ENCODE measurements at regions not wholly inside any gene's neighbourhood (a gene's known extent, or its start where the extent isn't known, plus 50 kb on each side); places are given as distances from the start of the nearest gene placed in this dataset.

- no peak overlapping the region for H3K9ac ChIP-seq (ENCODE audit: low read length)
- no peaks in the 10 kb centered on the region for H3F3A ChIP-seq (ENCODE audit: insufficient read depth, low read length, poor library complexity, severe bottlenecking)
- H3K79me2 ChIP-seq (replicated peaks; ENCODE audit: insufficient read depth, low read length) = no peaks in the 10 kb centered on the region
- H3K4me2 ChIP-seq (ENCODE audit: low read length) = no peak overlapping the region
- no peaks in the 10 kb centered on the region for H3K9me3 ChIP-seq (ENCODE audit: low read length)
- no peak overlapping the region for H3K27ac ChIP-seq (ENCODE audit: low read length)
- H3K9me2 ChIP-seq (ENCODE audit: insufficient read depth, low read length) = no peaks in the 10 kb centered on the region
- H3K36me3 ChIP-seq (ENCODE audit: insufficient read depth, low read length) = no peaks in the 10 kb centered on the region
- H3K4me3 ChIP-seq (ENCODE audit: low read length) = no peak overlapping the region
- no peaks in the 10 kb centered on the region for H4K20me1 ChIP-seq (ENCODE audit: insufficient read depth)
- no peak overlapping the region for H2AFZ ChIP-seq (ENCODE audit: low read depth, low read length)
- H3K27me3 ChIP-seq (ENCODE audit: insufficient read depth, low read depth, low read length) = no peaks in the 10 kb centered on the region
- no peak for TF ChIP-seq TAF1 (IDR thresholded peaks at IDR 0.05; ENCODE audit: low read depth)
- TF ChIP-seq REST (IDR thresholded peaks at IDR 0.05; ENCODE audit: borderline replicate concordance) = no peak
- TF ChIP-seq EZH2 (IDR thresholded peaks at IDR 0.05; ENCODE audit: borderline replicate concordance, insufficient read depth, low read length, poor library complexity, severe bottlenecking) = no peak
- TF ChIP-seq MXI1 (conservative IDR thresholded peaks at IDR 0.05; ENCODE audit: poor library complexity, severe bottlenecking) = no peak
- no peak for TF ChIP-seq POLR2AphosphoS5 (IDR thresholded peaks at IDR 0.05)
- no peak for TF ChIP-seq SMC3 (conservative IDR thresholded peaks at IDR 0.05; ENCODE audit: poor library complexity)
- TF ChIP-seq RAD21 (conservative IDR thresholded peaks at IDR 0.05) = no peak
- no peak for TF ChIP-seq EP300 (conservative IDR thresholded peaks at IDR 0.05; ENCODE audit: poor library complexity, severe bottlenecking)
- TF ChIP-seq, protein P1, sequence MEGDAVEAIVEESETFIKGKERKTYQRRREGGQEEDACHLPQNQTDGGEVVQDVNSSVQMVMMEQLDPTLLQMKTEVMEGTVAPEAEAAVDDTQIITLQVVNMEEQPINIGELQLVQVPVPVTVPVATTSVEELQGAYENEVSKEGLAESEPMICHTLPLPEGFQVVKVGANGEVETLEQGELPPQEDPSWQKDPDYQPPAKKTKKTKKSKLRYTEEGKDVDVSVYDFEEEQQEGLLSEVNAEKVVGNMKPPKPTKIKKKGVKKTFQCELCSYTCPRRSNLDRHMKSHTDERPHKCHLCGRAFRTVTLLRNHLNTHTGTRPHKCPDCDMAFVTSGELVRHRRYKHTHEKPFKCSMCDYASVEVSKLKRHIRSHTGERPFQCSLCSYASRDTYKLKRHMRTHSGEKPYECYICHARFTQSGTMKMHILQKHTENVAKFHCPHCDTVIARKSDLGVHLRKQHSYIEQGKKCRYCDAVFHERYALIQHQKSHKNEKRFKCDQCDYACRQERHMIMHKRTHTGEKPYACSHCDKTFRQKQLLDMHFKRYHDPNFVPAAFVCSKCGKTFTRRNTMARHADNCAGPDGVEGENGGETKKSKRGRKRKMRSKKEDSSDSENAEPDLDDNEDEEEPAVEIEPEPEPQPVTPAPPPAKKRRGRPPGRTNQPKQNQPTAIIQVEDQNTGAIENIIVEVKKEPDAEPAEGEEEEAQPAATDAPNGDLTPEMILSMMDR (IDR thresholded peaks at IDR 0.05; ENCODE audit: poor library complexity, severe bottlenecking) = no peak
Observed at GRCh38 chr15:62320259-62320658, 155.2 kb upstream of the C2CD4B start.

- no peaks in the 10 kb centered on the region for H3F3A ChIP-seq (ENCODE audit: insufficient read depth, low read length, poor library complexity, severe bottlenecking)
- H3K4me3 ChIP-seq (ENCODE audit: low read length) = no peak overlapping the region
- H3K9ac ChIP-seq (ENCODE audit: low read length) = no peak overlapping the region
- H2AFZ ChIP-seq (ENCODE audit: low read depth, low read length) = no peak overlapping the region
- H3K79me2 ChIP-seq (replicated peaks; ENCODE audit: insufficient read depth, low read length) = no peaks in the 10 kb centered on the region
- H3K36me3 ChIP-seq (ENCODE audit: insufficient read depth, low read length) = no peaks in the 10 kb centered on the region
- no peak overlapping the region for H3K4me2 ChIP-seq (ENCODE audit: low read length)
- H3K27ac ChIP-seq (ENCODE audit: low read length) = no peak overlapping the region
- no peaks in the 10 kb centered on the region for H3K9me3 ChIP-seq (ENCODE audit: low read length)
- TF ChIP-seq RAD21 (conservative IDR thresholded peaks at IDR 0.05) (no peak), EP300 (conservative IDR thresholded peaks at IDR 0.05; ENCODE audit: poor library complexity, severe bottlenecking) (no peak), MXI1 (conservative IDR thresholded peaks at IDR 0.05; ENCODE audit: poor library complexity, severe bottlenecking) (no peak), TAF1 (IDR thresholded peaks at IDR 0.05; ENCODE audit: low read depth) (no peak), SMC3 (conservative IDR thresholded peaks at IDR 0.05; ENCODE audit: poor library complexity) (no peak), POLR2AphosphoS5 (IDR thresholded peaks at IDR 0.05) (no peak), EZH2 (IDR thresholded peaks at IDR 0.05; ENCODE audit: borderline replicate concordance, insufficient read depth, low read length, poor library complexity, severe bottlenecking) (no peak), REST (IDR thresholded peaks at IDR 0.05; ENCODE audit: borderline replicate concordance) (no peak)
- TF ChIP-seq, protein P1 (IDR thresholded peaks at IDR 0.05; ENCODE audit: poor library complexity, severe bottlenecking) = no peak
- H3K9me2 ChIP-seq (ENCODE audit: insufficient read depth, low read length) = no peaks in the 10 kb centered on the region
- H3K27me3 ChIP-seq (ENCODE audit: insufficient read depth, low read depth, low read length) = no peaks in the 10 kb centered on the region
- H4K20me1 ChIP-seq (ENCODE audit: insufficient read depth) = no peaks in the 10 kb centered on the region
Observed at GRCh38 chr15:62323353-62323890, 158.3 kb upstream of the C2CD4B start.
